GM21528 (cell line): ENCODE measurements at regions not wholly inside any gene's neighbourhood (a gene's known extent, or its start where the extent isn't known, plus 50 kb on each side); places are given as distances from the start of the nearest gene placed in this dataset.

ENCODE experiments used
- ATAC-seq: cut with Tn5 transposase; IDR thresholded peaks from one replicate; pipeline ENCODE4 v1.9.1; 2021; ENCODE audit warnings: mild to moderate bottlenecking, moderate library complexity; ENCODE audit not compliant: unreplicated experiment, low FRiP score

GRCh38 chr21:16913010-16913409, 599.8 kb upstream of the CXADR start:
- no peak for ATAC-seq

- ATAC-seq = no peak
Observed at GRCh38 chr21:16928439-16928838, 584.4 kb upstream of the CXADR start.

GRCh38 chr21:16932314-16932713, 580.5 kb upstream of the CXADR start:
- ATAC-seq = no peak

GRCh38 chr21:16942703-16943102, 570.1 kb upstream of the CXADR start:
- ATAC-seq = no peak

- ATAC-seq = no peak
Observed at GRCh38 chr21:16943231-16943630, 569.6 kb upstream of the CXADR start.

- ATAC-seq = no peak
Observed at GRCh38 chr21:16945580-16945979, 567.3 kb upstream of the CXADR start.

- no peak for ATAC-seq
Observed at GRCh38 chr21:16956824-16957223, 556.0 kb upstream of the CXADR start.

- no peak for ATAC-seq
Observed at GRCh38 chr21:16965424-16965823, 547.4 kb upstream of the CXADR start.

- ATAC-seq = no peak
Observed at GRCh38 chr21:16968436-16968835, 544.4 kb upstream of the CXADR start.

GRCh38 chr21:16969636-16970035, 543.2 kb upstream of the CXADR start:
- ATAC-seq = no peak

- no peak for ATAC-seq
Observed at GRCh38 chr21:16974060-16974459, 538.8 kb upstream of the CXADR start.

GRCh38 chr21:16976193-16976592, 536.6 kb upstream of the CXADR start:
- no peak for ATAC-seq

- ATAC-seq = no peak
Observed at GRCh38 chr21:16978309-16978895, 534.4 kb upstream of the CXADR start.

GRCh38 chr21:16979574-16979973, 533.3 kb upstream of the CXADR start:
- no peak for ATAC-seq

- no peak for ATAC-seq
Observed at GRCh38 chr21:16983420-16983819, 529.4 kb upstream of the CXADR start.

- no peak for ATAC-seq
Observed at GRCh38 chr21:16992448-16992847, 520.4 kb upstream of the CXADR start.

GRCh38 chr21:16993416-16994038, 519.3 kb upstream of the CXADR start:
- ATAC-seq = no peak

- ATAC-seq = no peak
Observed at GRCh38 chr21:17002594-17003257, 510.1 kb upstream of the CXADR start.

GRCh38 chr21:17003258-17003615, 509.6 kb upstream of the CXADR start:
- ATAC-seq = no peak

- no peak for ATAC-seq
Observed at GRCh38 chr21:17003763-17004373, 509.0 kb upstream of the CXADR start.

- no peak for ATAC-seq
Observed at GRCh38 chr21:17032141-17032655, 480.6 kb upstream of the CXADR start.
